ENCODE measurements at regions not wholly inside any gene's neighbourhood (a gene's known extent, or its start where the extent isn't known, plus 50 kb on each side); places are given as distances from the start of the nearest gene placed in this dataset.

DNA sequence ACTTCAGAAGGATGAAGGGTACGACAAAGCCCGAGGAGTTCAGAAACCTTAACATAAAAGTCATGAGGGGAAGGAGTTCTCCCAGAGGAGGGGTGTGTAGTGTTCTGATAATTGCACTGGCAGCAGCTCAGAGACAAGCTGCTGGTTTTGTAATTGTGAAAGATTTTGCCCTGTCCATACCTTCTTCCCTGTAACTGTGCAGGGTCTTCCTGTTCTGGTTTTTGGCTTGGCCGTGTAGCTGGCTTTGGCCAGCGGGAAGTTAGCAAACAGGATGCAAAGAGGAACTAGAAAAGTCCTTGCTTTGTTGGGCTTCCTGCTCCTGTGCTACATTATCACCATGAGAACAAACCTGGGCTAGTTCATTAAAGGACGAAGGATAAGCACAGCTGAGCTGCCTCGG, 160.8 kb downstream of the LPIN1 start:
- TF ChIP-seq, protein P1, sequence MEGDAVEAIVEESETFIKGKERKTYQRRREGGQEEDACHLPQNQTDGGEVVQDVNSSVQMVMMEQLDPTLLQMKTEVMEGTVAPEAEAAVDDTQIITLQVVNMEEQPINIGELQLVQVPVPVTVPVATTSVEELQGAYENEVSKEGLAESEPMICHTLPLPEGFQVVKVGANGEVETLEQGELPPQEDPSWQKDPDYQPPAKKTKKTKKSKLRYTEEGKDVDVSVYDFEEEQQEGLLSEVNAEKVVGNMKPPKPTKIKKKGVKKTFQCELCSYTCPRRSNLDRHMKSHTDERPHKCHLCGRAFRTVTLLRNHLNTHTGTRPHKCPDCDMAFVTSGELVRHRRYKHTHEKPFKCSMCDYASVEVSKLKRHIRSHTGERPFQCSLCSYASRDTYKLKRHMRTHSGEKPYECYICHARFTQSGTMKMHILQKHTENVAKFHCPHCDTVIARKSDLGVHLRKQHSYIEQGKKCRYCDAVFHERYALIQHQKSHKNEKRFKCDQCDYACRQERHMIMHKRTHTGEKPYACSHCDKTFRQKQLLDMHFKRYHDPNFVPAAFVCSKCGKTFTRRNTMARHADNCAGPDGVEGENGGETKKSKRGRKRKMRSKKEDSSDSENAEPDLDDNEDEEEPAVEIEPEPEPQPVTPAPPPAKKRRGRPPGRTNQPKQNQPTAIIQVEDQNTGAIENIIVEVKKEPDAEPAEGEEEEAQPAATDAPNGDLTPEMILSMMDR (IDR thresholded peaks at IDR 0.05): no peak
- no peak overlapping the region for H3K27ac ChIP-seq
- DNase-seq (ENCODE audit: low spot score): peak; percentile 43
- H3K4me3 ChIP-seq: no peak overlapping the region

DNA sequence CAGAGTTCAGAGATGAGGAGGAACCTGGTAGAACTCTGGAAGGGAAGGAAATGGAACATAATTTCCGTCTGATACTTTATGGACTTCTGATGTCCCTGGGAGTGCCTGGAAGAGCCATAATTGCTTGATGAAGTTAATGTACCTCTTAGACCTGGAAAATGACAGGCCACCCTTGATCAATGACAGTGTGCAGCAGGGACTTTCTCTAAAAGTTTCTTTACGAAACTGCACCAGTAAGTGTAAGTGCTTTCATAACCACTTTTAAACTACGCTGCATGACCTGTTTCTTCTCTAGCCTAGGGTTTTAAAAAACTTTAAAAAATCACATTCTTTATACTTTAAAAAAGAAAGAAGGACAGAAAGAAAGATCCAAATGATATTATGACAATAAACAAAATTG, 164.5 kb downstream of the LPIN1 start:
- TF ChIP-seq, protein P1 (IDR thresholded peaks at IDR 0.05): no peak
- H3K4me3 ChIP-seq: no peak overlapping the region
- no peak overlapping the region for H3K27ac ChIP-seq

DNA sequence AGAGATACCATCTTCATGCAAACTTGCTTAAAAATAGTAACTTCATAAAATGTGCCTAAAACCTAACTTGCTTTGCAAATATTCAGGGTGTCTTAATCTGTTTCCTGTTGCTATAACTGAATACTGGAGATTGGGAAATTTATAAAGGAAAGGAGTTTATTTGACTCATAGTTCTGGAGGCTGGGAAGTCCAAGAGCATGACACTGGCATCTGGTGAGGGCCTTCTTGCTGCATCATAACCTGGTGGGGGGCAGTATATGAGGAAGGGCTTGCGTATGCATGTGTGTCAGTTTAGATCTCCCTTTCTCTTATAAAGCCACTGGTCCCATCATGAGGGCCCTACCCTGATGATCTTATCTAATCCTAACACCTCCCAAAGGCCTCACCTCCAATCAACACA, 166.5 kb downstream of the LPIN1 start:
- no peak for DNase-seq (ENCODE audit: low spot score)
- no peak overlapping the region for H3K4me3 ChIP-seq
- TF ChIP-seq, protein P1 (IDR thresholded peaks at IDR 0.05): no peak
- H3K27ac ChIP-seq: no peak overlapping the region

More for the DNA sequence above, 164.5 kb downstream of the LPIN1 start:
- DNase-seq (ENCODE audit: low spot score): no peak

DNA sequence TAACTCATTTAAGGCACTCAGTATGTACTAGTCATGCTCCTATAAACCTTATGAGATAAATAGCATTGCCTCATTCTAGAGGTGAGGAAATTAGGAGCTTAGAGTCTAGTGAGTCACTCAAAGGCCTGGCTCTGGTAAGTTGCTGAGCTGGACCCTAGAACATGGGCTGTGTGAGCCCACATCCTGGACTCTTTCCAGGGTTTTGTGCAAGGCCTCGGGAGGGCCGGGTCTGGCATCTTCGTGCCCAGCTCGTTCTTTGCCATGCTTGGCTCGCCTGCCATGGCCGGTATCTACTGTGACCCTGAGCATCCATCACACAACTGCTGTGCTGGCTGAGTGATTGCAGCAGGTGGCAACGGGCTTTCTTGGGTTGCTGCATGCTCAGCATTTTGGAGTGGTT, 168.0 kb downstream of the LPIN1 start:
- no peak overlapping the region for H3K27ac ChIP-seq
- TF ChIP-seq, protein P1 (IDR thresholded peaks at IDR 0.05): no peak
- H3K4me3 ChIP-seq: no peak overlapping the region
- DNase-seq (ENCODE audit: low spot score): no peak

DNA sequence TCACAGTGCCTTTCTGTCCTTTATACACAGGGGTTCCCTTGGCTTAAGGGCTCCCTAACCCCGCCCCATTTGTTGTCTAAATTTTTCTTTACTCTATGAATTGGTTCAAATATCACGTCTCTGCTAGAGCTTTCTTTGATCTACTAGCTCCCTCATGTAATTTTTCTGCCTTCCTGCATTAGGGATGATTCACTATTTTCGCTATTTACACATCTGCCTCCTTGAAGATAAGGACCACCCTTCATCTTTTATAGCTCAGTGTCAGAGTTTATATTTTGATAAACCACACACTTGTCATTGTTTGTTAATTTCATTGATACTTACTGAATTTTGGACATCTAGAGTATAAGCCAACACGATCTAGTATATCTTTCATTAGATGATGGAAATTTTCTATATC, 169.2 kb downstream of the LPIN1 start:
- Histone ChIP-seq H3K4me3 (no peak overlapping the region), H3K27ac (no peak overlapping the region)
- TF ChIP-seq, protein P1 (IDR thresholded peaks at IDR 0.05): no peak
- no peak for DNase-seq (ENCODE audit: low spot score)

DNA sequence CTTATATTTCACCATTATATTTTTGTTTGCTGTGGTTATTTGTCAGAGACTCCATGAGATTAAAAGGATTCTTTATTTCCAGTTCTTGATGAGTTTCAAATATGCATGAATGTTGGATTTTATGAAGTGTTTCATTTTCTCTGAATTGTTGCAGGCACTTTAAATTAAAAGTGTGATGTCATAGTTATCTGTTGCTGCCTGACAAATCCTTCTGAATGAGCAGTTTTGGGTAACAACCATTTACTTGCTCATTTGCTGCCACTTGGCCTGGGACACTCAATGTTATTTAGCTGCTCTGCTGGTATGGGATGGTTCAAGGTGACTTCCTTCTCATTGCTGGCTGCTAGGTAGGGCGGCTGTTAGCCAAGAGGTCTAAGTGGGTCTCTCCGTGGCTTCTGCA, 173.5 kb downstream of the LPIN1 start:
- TF ChIP-seq, protein P1 (IDR thresholded peaks at IDR 0.05): no peak
- H3K27ac ChIP-seq: no peak overlapping the region
- no peak overlapping the region for H3K4me3 ChIP-seq
- DNase-seq (ENCODE audit: low spot score): no peak

DNA sequence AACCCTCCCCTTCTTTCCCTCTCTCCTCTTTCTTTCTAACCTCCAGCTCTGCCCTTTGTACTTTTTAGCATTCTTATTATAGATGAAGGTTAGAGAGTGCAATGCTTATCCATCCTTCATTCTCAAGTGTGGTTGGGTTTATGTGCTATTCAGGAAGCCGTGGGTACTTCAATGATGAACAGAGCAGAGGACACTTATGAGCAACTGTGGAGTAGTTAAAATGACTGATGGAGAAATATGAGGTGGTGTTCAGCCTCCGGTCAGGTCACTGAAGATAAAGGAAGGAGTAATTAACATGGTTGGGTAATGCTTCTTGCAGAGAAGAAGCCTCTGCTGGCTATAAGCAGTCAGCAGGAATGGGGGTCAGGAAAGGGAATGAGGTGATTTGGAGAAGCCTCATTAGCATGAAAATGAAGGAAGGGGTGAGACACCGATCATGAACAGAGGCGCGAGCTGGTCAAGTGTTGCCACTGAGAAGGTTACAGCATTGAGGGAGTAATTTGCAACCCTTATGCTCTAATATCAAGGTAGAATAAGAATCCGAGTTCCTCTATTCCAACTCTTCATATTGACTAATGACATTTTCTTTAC, 174.7 kb downstream of the LPIN1 start:
- no peak for DNase-seq (ENCODE audit: low spot score)
- TF ChIP-seq, protein P1 (IDR thresholded peaks at IDR 0.05): no peak
- no peak overlapping the region for H3K4me3 ChIP-seq
- H3K27ac ChIP-seq: no peak overlapping the region

Measured in coronary artery (tissue), 2 donors.